Activated T-helper 2 cell treated with anti-CD3 and anti-CD28 coated beads, Interferon-gamma antibody, Interleukin-2, Interleukin-4, amounts not matched to agents 10 μg/mL and 5 μg/mL and 100 μg/mL, durations not matched to agents 14 hours and 24 hours and 36 hours (primary cell): ENCODE measurements at regions not wholly inside any gene's neighbourhood (a gene's known extent, or its start where the extent isn't known, plus 50 kb on each side); places are given as distances from the start of the nearest gene placed in this dataset.

Experiments
- DNase-seq: peaks from one replicate; pipeline ENCODE4 v3.0.0; 2021; ENCODE audit warnings: low spot score
- H3K27ac Mint-ChIP-seq: one replicate; pipeline ENCODE4 v1.8.0; 2021; ENCODE audit warnings: mixed read lengths
- H3K27me3 Mint-ChIP-seq: one replicate; pipeline ENCODE4 v1.8.0; 2021; ENCODE audit warnings: low read depth, mixed read lengths
- H3K36me3 Mint-ChIP-seq: one replicate; pipeline ENCODE4 v1.8.0; 2021; ENCODE audit warnings: low read depth, mixed read lengths
- H3K4me1 Mint-ChIP-seq: one replicate; pipeline ENCODE4 v1.8.0; 2021; ENCODE audit warnings: low read depth, mixed read lengths
- H3K4me3 Mint-ChIP-seq: one replicate; pipeline ENCODE4 v1.8.0; 2021; ENCODE audit warnings: low read depth, mild to moderate bottlenecking, moderate library complexity, mixed read lengths
- H3K9me3 Mint-ChIP-seq: one replicate; pipeline ENCODE4 v1.8.0; 2021; ENCODE audit warnings: mixed read lengths
- intact Hi-C: fragments of 100-400 bp; cut with micrococcal nuclease; formaldehyde crosslinking; loops from one replicate; pipeline ENCODE4 v1.15.1; 2023

DNA sequence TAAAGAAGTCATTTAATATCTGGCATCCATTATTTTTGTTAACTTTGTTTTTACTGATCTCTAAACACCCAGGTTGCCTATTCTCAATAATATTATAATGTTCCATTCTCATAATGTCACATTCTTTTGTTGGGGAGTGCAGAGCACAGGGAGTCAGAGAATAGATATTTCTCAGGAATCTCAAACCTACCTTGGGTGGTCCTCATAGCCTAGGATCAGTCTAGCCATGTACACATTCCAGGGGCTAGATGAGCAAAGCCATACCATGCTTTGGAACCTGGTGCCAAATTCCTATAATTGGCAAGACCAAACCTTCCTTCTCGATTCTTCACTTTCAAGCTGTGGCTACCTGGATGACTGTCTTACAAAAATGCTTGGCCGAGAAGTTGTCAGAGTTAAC is 1124.7 kb upstream of the WWC1 start:
- H3K36me3 Mint-ChIP-seq, result no peaks in the 10 kb centered on the region
- peaks cover 20% of the 10 kb centered on the region for H3K9me3 Mint-ChIP-seq
- no peaks in the 10 kb centered on the region for H3K27me3 Mint-ChIP-seq
- intact Hi-C loops, result no loop called here
- H3K4me1 Mint-ChIP-seq, result no peaks in the 10 kb centered on the region
- no peak overlapping the region for H3K27ac Mint-ChIP-seq
- DNase-seq, result no peak
- no peak overlapping the region for H3K4me3 Mint-ChIP-seq

DNA sequence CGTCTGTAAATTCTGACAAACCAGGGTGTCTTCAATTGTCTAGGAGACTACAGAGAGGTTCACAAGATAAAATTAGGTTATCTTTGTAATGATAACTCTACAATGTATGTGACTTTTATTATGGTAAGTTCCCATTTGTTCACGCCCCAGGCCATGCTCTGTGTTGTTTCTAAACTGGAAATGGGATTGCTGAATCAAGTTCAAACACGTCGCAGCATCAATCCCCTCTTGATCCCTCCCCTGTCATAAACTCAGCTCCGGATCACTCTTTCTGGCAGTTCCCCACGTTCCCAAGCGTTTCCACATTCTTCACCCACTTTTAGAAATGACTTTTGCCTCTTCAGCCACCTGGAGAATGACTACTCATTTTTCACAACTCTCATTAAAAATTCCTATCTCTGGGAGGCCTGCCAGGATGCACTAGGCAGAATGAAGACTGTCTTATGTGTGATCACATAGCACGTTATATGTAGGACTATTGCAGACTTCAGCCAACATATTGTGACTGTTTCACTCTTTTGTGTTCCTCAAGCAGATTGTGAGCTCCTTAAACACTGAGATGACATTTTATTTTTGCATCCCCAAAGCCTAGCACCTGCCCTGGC is 1124.2 kb upstream of the WWC1 start:
- Mint-ChIP-seq H3K27me3 (no peaks in the 10 kb centered on the region), H3K4me1 (no peaks in the 10 kb centered on the region), H3K9me3 (peaks cover 20% of the 10 kb centered on the region), H3K36me3 (no peaks in the 10 kb centered on the region), H3K4me3 (no peak overlapping the region), H3K27ac (no peak overlapping the region)
- no peak for DNase-seq
- intact Hi-C loops, result no loop called here

GRCh38 chr5:167168971-167169370 is 1122.5 kb upstream of the WWC1 start:
- H3K27ac Mint-ChIP-seq, result no peak overlapping the region
- DNase-seq, result no peak
- H3K27me3 Mint-ChIP-seq, result no peaks in the 10 kb centered on the region
- intact Hi-C loops, result no loop called here
- no peak overlapping the region for H3K4me3 Mint-ChIP-seq
- peaks cover 20% of the 10 kb centered on the region for H3K9me3 Mint-ChIP-seq
- H3K4me1 Mint-ChIP-seq, result no peaks in the 10 kb centered on the region
- H3K36me3 Mint-ChIP-seq, result no peaks in the 10 kb centered on the region

- intact Hi-C loops, result no loop called here
- H3K4me1 Mint-ChIP-seq, result no peaks in the 10 kb centered on the region
- no peak overlapping the region for H3K4me3 Mint-ChIP-seq
- peaks cover 26% of the 10 kb centered on the region for H3K9me3 Mint-ChIP-seq
- DNase-seq, result no peak
- H3K27me3 Mint-ChIP-seq, result no peaks in the 10 kb centered on the region
- no peak overlapping the region for H3K27ac Mint-ChIP-seq
- H3K36me3 Mint-ChIP-seq, result no peaks in the 10 kb centered on the region
These were observed 1120.4 kb upstream of the WWC1 start for GRCh38 chr5:167171056-167171455.

DNA sequence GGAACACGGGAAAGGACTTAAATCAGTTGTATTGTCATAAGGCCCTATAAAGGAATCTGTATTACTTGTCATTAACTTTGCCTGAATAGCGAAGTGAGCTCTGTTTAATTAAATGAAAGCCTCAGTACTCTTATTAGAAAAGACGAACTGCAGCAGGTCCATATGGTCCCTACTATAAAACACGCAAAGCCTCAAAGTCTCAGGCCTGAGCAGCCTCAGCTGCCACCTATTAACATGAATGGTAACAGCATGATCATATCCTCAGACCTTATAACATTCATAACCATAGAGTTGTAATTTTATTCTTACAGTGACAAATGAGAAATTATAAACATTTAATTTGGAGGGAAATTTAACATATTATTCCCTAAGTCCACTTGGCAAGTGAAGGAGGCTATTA is 1113.7 kb upstream of the WWC1 start:
- intact Hi-C loops, result no loop called here
- no peaks in the 10 kb centered on the region for H3K4me1 Mint-ChIP-seq
- no peak overlapping the region for H3K4me3 Mint-ChIP-seq
- no peak overlapping the region for H3K27ac Mint-ChIP-seq
- no peaks in the 10 kb centered on the region for H3K36me3 Mint-ChIP-seq
- DNase-seq, result no peak
- peaks cover 20% of the 10 kb centered on the region for H3K9me3 Mint-ChIP-seq
- no peaks in the 10 kb centered on the region for H3K27me3 Mint-ChIP-seq

DNA sequence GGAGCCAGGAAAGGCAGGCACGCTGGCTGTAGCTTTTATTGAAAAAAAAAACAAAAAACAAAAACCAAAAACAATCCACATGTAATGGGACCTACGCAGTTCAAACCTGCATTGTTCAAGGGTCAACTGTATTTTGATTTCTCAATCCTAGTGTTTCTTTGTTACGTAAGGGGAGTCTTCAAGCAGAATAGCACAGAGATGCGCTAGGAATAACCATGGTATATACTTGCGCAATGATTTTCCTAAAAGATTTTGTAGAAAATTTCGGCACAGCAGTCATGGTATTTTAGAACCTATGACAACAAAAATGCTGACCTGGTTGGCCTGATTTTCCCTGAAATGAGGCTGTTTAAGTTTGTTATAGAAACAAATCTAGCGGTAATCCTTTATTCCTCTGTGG is 1110.5 kb upstream of the WWC1 start:
- no peaks in the 10 kb centered on the region for H3K4me1 Mint-ChIP-seq
- no peak for DNase-seq
- H3K36me3 Mint-ChIP-seq, result no peaks in the 10 kb centered on the region
- no peak overlapping the region for H3K27ac Mint-ChIP-seq
- H3K4me3 Mint-ChIP-seq, result no peak overlapping the region
- H3K27me3 Mint-ChIP-seq, result no peaks in the 10 kb centered on the region
- H3K9me3 Mint-ChIP-seq, result peaks cover 18% of the 10 kb centered on the region
- intact Hi-C loops, result no loop called here

DNA sequence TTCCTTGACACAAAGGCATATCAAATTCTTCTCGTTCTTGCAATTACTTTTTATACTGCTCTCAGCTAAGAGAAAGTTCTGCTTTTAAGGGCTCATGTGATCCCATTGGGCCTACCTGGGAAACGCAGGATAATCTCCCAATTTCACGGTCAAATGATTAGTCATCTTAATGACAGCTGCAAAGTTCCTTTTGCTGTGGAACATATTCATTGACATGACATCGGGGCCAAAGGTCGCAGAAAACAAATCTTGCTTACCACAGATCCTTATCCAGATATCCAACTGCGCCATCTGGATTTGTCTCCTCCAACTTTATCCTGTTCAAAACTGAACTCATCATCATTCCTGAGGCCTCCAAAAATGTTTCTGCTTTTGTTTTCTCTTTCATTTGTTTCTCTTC is 1085.6 kb upstream of the WWC1 start:
- Mint-ChIP-seq H3K27me3 (no peaks in the 10 kb centered on the region), H3K36me3 (no peaks in the 10 kb centered on the region), H3K27ac (no peak overlapping the region), H3K9me3 (no peaks in the 10 kb centered on the region), H3K4me3 (no peak overlapping the region), H3K4me1 (no peaks in the 10 kb centered on the region)
- DNase-seq, result no peak
- intact Hi-C loops, result no loop called here

DNA sequence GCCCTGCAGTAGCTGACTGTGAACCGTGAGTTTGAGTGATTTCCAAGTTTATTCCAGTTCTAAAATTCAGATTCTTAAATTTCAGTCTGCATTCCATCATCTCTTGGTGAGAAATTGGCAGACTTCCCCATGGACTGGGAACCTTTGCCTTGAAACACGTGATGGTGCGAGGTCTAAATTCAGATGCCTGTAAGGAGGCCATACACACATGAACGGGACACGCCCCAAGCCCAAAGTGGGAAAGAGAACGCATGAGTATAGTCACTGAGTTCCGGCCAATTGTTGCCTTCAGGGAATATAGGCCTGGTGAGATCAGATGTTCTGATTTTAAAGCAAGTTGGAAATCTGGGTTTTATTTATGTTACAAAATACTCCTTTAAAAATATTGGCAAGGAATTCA is 1084.4 kb upstream of the WWC1 start:
- intact Hi-C loops, result no loop called here
- Mint-ChIP-seq H3K4me1 (no peaks in the 10 kb centered on the region), H3K27me3 (no peaks in the 10 kb centered on the region), H3K27ac (no peak overlapping the region), H3K9me3 (no peaks in the 10 kb centered on the region), H3K4me3 (no peak overlapping the region), H3K36me3 (no peaks in the 10 kb centered on the region)
- no peak for DNase-seq

GRCh38 chr5:167208911-167209310 is 1082.5 kb upstream of the WWC1 start:
- H3K9me3 Mint-ChIP-seq, result no peaks in the 10 kb centered on the region
- no peaks in the 10 kb centered on the region for H3K27me3 Mint-ChIP-seq
- H3K4me1 Mint-ChIP-seq, result no peaks in the 10 kb centered on the region
- no peaks in the 10 kb centered on the region for H3K36me3 Mint-ChIP-seq
- intact Hi-C loops, result no loop called here
- DNase-seq, result no peak
- H3K27ac Mint-ChIP-seq, result no peak overlapping the region
- no peak overlapping the region for H3K4me3 Mint-ChIP-seq

DNA sequence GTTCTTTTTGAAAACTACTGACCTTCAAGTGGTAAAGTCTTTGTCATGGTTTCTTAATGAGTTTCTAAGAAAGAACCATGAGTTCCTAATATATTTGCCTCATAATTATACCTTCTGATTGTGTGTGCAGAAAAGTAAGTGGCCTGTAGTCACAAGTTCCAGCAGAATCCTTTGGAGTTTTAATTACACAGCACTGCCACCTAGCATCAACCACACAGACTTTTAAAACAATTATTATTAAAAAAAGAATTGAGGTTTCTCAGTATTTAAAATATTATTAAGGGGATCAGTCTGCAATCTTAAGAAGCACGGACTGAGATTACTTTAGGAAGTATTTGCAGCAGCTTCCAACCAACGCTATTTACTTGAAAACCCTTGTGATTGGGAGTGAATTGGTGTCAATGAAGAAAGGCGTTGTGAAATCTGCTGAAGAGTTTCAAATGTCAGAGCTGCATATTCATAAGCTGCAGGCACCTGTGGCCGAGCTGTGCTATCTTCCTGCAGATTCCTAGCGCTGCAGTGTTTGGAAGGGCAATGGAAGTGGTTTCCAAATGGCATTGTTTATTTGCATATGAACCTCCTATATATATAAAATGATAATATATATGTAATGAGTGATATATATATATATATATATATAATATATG is 1074.2 kb upstream of the WWC1 start:
- Mint-ChIP-seq H3K27me3 (no peaks in the 10 kb centered on the region), H3K36me3 (no peaks in the 10 kb centered on the region), H3K27ac (no peak overlapping the region), H3K4me1 (no peaks in the 10 kb centered on the region), H3K9me3 (no peaks in the 10 kb centered on the region), H3K4me3 (no peak overlapping the region)
- no peak for DNase-seq
- intact Hi-C loops, result no loop called here

DNA sequence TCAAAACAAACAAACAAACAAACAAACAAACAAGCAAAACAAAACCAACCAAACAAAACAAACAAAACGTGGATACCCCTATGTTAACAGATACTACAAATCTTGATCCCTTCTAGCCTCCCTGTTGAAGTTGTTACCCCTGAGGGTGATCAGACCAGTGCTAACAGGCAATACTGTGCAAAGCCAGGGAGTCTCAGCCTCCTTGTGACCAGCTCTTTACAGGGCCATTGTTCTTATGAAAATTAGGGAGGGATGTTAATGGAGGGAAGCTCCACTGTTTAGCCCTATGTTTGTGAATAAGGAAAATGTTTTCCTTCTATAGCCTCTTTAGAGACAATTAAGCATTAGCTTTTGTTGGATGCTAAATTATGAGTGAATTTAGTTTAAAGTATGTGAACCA is 1072.1 kb upstream of the WWC1 start:
- intact Hi-C loops, result no loop called here
- Mint-ChIP-seq H3K36me3 (no peaks in the 10 kb centered on the region), H3K27me3 (no peaks in the 10 kb centered on the region), H3K4me3 (no peak overlapping the region), H3K27ac (no peak overlapping the region), H3K9me3 (no peaks in the 10 kb centered on the region), H3K4me1 (no peaks in the 10 kb centered on the region)
- no peak for DNase-seq

- Mint-ChIP-seq H3K4me3 (no peak overlapping the region), H3K9me3 (peaks cover 48% of the 10 kb centered on the region), H3K27ac (no peak overlapping the region), H3K36me3 (no peaks in the 10 kb centered on the region), H3K27me3 (no peaks in the 10 kb centered on the region), H3K4me1 (no peaks in the 10 kb centered on the region)
- no peak for DNase-seq
- intact Hi-C loops, result no loop called here
These were observed 1065.1 kb upstream of the WWC1 start for GRCh38 chr5:167226386-167226785.

- intact Hi-C loops, result no loop called here
- no peaks in the 10 kb centered on the region for H3K36me3 Mint-ChIP-seq
- DNase-seq, result no peak
- H3K9me3 Mint-ChIP-seq, result peaks cover 50% of the 10 kb centered on the region
- H3K27me3 Mint-ChIP-seq, result no peaks in the 10 kb centered on the region
- no peaks in the 10 kb centered on the region for H3K4me1 Mint-ChIP-seq
- no peak overlapping the region for H3K27ac Mint-ChIP-seq
- H3K4me3 Mint-ChIP-seq, result no peak overlapping the region
These were observed 1063.3 kb upstream of the WWC1 start for GRCh38 chr5:167228134-167228533.

GRCh38 chr5:167229751-167230150 is 1061.7 kb upstream of the WWC1 start:
- H3K36me3 Mint-ChIP-seq, result no peaks in the 10 kb centered on the region
- no peak overlapping the region for H3K4me3 Mint-ChIP-seq
- H3K4me1 Mint-ChIP-seq, result no peaks in the 10 kb centered on the region
- H3K9me3 Mint-ChIP-seq, result peaks cover 50% of the 10 kb centered on the region
- intact Hi-C loops, result no loop called here
- H3K27ac Mint-ChIP-seq, result no peak overlapping the region
- H3K27me3 Mint-ChIP-seq, result no peaks in the 10 kb centered on the region
- DNase-seq, result no peak
